ENCODE measurements at regions not wholly inside any gene's neighbourhood (a gene's known extent, or its start where the extent isn't known, plus 50 kb on each side); places are given as distances from the start of the nearest gene placed in this dataset.
"Not testable (repeated sequence)": the region's sequence is repeated elsewhere in the genome, so short reads cannot be mapped to it uniquely, and the experiment has no call there.

GRCh38 chr16:88328313-88328980 lies 54.3 kb upstream of the ZNF469 start:
- H3K27ac ChIP-seq (ENCODE audit: low read depth, low read length) = no peak overlapping the region
- 80 to 86% (median 85%) methylated on average over 22 of the region's 22 CpGs for WGBS, 3 donors

GRCh38 chr16:88329726-88330700 lies 52.7 kb upstream of the ZNF469 start:
- 83 to 88% (median 87%) methylated on average over 25 of the region's 25 CpGs for WGBS, 3 donors
- no peak overlapping the region for H3K27ac ChIP-seq (ENCODE audit: low read depth, low read length)

GRCh38 chr16:88330971-88331890 lies 51.5 kb upstream of the ZNF469 start:
- H3K27ac ChIP-seq (ENCODE audit: low read depth, low read length) = no peak overlapping the region
- WGBS, 3 donors = 92 to 96% (median 95%) methylated on average over 15 of the region's 15 CpGs

- no peak overlapping the region for H3K27ac ChIP-seq (ENCODE audit: low read depth, low read length)
- 58 to 60% (median 59%) methylated on average over 23 of the region's 23 CpGs for WGBS, 3 donors
Observed at GRCh38 chr16:88331989-88332920, 50.5 kb upstream of the ZNF469 start.

- not testable (repeated sequence) for H3K27ac ChIP-seq (ENCODE audit: low read depth, low read length)
- WGBS, 3 donors = 49 to 65% (median 50%) methylated on average over 23 to 27 of the region's 33 CpGs
Observed at GRCh38 chr16:88332921-88333825, 49.6 kb upstream of the ZNF469 start.

Measured in adipose tissue (tissue), 3 donors.